ENCODE measurements at regions not wholly inside any gene's neighbourhood (a gene's known extent, or its start where the extent isn't known, plus 50 kb on each side); places are given as distances from the start of the nearest gene placed in this dataset.

DNA sequence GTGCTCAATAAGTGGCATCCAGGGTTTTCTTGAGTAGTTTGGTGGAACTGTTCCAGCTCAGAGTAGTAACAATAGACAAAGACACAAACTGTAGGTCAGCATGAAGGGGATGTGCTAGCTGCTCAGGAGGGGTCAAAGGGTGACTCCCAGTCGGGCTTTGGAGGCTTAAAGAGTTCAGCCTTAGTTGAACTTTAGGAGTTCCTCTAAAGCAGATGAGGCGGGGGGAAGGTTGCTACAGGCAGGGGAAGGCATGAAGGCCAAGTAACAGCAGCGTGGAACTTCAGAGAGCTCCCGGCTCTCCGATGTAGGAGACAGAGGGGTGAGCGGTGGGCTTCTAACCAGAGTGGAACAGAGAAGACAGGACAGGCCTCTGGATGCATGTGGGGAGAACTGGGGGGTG is 115.5 kb upstream of the CD93 start:
- DNase-seq: no peak

DNA sequence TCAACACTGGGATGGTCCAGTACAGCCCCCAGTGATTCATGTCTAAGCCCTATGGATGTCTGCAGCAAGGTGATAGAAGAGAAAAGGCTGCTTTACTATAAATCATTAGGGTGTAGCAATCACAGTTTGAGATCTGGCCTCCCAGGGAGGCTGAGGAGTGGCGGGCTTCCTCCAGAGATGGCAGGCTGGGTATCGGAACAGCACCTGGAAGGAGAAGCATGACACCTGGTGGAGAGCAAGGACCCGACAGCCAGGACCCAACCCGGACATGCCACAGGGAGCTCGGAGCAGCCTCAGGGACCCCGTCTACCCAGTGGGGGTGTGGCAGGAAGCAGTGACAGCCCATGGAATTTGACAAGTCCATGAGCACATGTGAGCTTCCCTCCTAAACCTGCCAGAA is 114.8 kb upstream of the CD93 start:
- DNase-seq: peak; percentile 48

DNA sequence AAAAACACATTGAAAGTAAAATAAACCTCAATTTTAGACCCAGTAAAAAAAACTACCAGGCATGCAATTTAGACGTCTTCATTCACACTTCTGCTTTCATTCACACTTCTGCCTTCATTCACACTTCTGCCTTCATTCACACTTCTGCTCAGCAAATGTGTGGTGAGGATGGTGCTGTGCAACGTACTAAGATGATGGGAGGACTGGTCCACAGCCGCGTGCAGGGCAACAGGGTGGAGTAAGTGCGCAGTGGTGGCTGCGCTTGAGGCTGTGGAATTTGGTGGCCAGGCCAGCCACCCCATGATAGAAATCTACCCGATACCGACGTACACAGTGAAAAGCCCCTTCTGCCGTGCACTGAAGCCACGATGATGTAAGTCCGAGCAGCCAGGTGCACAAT is 114.3 kb upstream of the CD93 start:
- no peak for DNase-seq

DNA sequence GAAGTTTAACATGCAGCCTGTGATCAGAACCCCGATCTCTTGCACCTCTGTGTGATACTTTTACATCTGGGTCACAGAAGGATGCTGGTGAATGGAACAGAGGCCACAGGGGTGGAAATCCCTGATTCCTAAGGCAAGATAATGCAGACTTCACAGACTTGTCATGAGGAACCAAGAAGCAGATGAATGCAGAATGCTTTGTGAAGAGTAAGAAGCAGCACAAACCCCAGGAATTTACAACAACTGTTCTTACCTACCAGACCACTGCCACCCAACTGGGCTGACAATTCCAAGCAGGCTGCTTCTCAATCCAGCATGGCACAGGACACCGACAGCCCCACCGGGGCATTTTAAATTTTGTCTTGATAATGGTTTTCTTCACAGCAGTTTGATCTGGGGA is 113.2 kb upstream of the CD93 start:
- DNase-seq: no peak

DNA sequence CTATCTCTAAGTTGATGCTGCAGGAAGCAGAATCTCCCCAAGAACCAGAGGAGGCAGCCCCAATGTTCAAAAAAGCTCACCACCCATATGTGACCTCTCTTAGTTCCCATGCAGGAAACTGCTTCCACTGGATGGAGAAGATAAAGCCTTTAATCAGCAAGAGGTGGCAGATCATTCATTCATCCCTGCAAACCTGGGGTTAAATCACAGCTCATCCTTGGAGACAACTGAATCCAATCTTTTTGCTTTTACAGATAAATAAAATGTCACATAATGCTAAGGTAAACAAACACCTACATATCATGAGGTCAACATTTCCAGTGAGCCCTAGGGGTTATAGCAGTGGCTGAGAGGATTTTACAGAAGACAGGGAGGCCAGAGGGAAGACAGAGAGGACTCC is 112.7 kb upstream of the CD93 start:
- DNase-seq: no peak

DNA sequence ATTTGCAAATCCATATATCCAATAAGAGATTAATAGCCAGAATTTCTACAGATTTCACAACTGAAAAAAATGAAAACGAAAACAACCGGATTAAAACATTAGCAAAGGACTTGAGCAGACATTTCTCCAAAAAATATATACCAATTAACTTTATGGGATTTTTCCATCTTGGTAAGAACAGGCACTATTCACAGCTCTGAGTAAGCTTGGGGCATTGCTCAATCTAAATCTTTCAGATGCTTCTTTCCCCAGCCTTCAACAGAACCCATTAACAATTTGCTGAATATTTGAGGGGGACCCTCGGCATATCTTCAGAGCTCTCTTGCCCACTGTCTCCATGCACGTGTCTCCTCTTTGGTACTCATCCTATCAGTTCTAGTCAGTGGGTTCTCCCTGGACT is 111.7 kb upstream of the CD93 start:
- no peak for DNase-seq

DNA sequence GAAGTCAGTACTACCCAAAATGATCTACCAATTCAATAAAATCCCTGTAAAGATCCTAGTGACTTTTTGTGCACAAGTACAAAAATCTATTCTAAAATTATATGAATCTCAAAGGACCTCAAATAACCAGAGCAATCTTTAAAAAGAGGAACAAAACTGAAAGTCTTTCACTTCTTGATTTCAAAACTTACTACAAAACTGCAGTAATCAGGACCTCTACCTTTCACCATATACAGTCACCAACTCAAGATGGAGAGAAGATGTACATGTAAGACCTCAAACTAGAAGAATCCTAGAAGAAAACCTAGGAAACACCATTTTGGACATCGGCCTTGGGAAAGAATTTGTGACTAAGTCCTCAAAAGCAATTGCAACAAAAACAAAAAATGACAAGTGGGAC is 109.5 kb upstream of the CD93 start:
- peak; percentile 25 for DNase-seq

DNA sequence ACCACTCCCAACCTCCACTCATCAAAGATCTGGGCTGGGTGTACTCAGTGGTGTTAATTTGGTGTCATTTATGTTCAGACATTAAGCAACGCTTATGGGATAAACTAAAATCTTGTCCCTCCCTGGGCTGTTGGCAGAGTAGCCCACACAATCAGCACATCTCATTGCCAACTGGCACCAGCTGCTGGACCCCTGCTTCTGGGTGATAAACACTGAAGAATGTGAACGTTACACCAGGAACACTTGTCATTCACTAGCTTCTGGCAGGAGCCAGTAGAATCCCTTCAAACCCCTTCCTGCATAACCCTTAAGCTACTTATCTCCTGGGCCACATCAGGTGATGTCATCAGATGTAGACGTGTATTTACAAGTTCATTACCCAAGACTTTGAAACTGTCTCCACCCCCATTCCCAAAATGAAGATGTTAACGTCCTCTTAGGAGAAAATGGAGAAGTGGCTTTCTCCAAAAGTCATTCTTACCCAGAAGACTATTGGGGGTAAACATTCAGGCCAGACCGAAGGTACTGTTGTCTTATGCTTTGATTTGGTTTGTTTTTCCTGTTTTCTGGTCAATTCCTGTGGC is 107.8 kb upstream of the CD93 start:
- DNase-seq: peak; percentile 71

DNA sequence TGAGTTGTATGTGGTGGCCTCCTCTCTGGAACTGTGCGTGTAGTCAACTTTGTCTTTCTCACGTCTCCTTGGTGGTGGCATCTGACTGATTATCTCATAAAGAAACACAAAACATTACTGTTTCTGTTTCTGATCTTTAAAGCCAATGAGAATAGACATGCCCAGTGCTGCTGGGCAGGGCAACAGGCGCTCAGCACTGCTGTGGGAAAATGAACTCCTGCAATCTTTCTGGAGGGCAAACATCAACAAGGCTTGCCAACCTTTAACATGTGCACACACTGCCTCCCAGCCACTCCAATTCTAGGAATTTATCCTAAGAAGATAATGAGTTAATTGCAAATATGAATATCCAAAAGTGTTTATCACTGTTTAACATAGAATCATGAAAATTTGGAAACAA is 106.3 kb upstream of the CD93 start:
- DNase-seq: no peak

DNA sequence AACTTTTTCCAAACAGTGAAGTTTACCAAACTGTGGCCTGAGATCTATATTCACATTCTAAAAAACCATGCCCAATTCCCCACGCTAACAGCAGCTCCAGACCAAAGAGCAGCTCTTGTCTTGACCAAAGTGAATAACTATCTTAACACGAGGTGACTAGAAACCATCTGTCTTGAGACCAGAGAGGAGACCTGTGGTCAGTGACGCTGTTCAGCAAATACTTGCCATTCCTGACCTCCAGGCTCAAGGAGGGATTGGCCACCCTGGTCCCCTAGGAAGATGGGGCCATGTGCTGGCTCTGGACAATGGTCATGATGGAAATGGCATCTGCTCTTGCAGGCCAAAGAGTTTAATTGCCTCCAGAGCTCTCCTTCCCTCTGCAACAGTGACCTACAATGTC is 104.4 kb upstream of the CD93 start:
- DNase-seq: no peak

DNA sequence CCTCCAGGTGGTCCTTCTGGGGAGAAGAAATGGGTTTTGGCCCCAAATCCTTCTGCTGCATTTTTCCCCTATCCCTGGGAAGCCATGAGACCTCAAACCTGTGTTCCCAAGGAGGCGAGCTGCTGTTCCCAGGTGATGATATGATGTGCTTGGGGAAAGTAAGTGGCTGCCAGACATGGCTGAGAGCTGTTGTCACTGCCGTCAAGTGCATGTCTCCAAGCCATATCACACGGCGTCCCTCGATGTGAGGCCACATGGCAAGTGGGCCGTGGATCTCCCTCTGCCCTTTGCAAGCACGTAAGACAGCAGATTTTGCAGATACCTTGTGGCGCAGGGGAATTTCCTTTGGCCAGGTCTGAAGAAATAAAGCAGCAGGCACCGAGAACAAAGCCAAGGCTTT is 103.7 kb upstream of the CD93 start:
- DNase-seq: no peak

DNA sequence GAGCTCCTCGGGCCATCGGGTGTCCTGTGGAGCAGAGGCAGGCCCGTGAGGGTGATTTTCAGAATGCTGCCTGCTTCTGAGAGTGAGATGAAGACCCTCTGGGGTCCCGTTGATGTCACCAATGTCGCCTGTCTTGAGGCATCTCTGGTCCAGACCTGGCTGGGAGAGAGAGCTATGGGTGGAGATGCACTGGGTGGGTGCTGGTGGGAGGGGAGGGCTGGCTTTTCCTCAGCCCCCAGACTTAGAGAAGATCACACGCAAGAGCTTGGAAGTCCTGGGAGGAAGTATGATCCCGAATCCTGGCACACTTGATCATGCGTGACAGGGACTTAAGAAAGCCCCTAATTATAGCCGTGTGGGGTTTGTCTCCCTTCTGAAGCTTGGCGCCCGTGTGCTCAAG is 103.2 kb upstream of the CD93 start:
- no peak for DNase-seq

DNA sequence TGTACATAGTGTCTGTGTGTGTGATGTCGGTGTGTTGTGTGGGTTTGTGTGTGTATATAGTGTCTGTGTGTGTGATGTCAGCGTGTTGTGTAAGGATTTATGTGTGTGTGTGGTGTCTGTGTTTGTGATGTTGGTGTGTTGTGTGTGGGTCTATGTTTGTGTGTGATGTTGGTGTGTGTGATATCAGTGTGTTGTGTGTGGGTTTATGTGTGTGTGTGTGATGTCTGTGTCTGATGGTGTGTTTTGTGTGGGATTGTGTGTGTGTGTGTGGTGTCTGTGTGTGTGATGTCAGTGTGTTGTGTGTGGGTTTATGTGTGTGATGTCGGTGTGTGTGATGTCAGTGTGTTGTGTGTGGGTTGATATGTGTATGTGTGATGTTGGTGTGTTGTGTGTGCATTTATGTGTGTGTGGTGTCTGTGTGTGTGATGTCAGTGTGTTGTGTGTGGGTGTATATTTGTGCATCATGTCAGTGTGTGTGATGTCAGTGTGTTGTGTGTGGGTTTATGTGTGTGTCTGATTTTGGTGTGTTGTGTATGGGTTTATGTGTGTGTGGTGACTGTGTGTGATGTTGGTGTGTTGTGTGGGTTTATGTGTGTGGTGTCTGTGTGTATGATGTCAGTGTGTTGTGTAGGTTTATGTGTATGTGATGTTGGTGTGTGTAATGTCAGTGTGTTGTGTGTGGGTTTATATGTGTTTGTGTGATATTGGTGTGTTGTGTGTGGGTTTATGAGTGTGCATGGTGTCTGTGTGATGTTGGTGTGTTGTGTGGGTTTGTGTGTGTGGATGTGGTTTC is 102.4 kb upstream of the CD93 start:
- no peak for DNase-seq

DNA sequence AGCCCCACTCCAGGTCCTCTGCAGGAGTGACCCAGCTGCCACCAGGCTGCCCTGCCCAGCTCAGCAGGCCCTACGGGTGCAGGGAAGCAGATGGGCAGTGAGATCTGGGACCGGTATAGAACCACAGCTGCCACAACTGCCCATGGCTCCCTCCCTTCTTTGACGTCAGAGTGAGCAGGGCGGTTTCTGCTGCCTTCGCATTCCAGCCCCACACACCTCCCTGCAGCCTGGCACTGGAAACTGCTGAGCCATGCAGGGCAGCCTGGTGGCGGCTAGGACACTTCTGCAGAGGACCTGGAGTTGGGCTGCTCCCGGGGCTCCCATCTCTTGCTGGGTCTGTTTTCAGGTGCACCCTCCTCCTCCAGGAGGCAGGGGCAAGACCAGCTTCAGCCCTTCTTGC is 101.6 kb upstream of the CD93 start:
- peak; percentile 59 for DNase-seq

DNA sequence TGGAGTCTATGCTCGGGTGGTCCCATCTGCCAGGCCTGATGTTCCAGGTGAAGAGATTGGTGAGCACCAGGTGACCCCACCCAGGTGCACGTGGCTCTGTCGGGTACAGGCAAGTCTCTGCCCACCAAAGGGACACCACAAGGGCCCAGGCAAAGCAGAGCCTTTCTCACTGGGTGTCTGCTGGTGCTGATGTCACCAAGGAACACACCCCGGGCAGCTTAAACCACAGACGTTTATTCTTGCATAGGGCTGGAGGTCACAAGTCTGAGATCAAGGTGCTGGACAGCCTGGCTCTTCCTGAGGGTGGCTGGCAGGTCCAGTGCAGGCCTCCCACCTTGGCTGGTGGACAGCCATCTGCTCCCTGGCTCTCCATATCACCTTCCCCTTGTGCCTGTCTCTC is 100.7 kb upstream of the CD93 start:
- DNase-seq: no peak

DNA sequence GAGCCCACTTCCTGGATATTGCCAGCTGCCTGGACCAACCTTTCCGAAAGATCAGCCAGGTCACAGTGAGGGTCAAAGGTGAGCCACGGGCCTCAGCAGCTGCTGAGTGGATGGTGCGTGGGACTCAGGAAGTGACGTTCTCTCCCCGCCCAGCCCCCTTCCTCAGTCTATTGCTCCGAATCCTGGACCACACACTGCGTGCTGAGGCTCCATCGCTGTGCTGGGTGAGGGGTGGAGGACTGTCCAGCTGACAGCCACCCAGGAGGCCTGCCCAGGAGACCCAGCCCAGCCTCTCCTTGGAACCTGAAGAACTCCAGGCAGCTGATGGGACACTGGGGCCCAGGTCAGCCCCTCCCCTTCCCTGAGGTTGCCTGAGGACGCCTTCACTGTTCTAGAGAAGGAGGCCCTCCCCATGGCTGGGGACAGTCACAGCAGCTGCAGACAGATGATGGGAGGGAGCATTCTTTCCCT is 94.4 kb upstream of the CD93 start:
- DNase-seq: no peak

DNA sequence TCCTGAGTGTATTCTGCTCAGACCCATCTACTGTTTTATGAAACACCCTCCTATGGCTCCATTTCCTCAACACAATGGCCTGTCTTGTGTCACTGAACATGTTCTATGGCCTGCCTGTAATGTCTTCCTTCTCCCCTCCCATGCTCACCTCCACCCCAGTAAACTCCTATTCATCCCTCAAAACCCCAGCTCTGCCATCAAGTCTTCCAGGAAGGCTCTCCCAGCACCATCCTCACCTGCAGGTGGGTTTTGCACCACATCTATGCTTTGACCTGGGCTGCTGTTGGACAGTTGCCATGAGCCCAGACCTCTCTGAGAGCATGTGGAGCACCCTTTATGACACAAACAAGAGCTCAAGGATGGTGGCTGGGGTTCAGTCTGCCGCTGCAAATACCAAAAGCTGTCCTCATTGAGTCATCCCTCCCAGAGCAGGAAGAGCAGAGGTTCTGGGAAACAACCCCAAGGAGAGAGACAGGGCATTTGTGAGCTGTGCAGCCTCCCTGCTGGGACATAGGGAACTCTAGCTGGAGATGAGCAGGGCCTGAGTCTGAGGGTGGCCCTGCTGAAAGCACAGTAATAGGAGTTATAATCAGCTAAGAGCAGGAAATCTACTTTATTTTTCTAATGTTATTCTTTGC is 93.8 kb upstream of the CD93 start:
- no peak for DNase-seq

DNA sequence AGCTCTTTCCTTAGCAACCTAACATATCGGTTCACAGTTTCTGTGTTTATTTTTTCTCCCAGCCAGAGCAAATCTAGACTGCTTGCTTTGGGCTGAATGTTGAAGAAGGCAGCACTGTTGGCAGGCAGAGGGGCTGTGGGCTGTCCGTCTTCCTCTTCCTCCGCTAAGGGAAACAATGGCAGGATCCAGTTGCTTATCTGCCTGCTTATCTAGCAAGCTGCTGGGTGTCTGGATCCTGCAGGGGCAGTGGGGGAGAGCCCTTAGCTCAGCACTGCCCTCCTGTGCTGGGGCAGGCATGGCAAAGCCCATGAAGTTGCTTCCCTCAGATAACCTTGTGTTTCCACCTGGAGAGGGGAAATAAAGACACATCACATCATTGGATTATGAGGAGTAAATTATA is 92.7 kb upstream of the CD93 start:
- peak; percentile 64 for DNase-seq

DNA sequence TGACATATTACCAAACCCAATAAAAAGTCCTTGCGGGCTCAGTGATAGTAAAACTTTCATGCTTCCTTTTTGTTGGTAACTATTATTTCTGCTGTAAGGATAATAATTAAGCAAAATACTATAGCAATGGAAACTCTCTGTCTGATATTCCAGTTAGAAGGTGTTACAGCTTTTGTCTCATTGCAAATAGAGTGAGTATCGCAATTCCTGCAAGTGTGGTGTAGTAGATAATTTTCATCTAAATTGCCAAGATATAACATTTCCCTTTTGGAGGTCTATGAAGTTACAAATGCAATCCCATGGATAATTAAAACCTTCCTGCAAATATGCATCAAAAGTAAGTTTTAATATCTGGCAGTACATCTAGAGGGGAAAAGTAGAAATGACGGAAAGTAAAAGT is 88.7 kb upstream of the CD93 start:
- no peak for DNase-seq

DNA sequence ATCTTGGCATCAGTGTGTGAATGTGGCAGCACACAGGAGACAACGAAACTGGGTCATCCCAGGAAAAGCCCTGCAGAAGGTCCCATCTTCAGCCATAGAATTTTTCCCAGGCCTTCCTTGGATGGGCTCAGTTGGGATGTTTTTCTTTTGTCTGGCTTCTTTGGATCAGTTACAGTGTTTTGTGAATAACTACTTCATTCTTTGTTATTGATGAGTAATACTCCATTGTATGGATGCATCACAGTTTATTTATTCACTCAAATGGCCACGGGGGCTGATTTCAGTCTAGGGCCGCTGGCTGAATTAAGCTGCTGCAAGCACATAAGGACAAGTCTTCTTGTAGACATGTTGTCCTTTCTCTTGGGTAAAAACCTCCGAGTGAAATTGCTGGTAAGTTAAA is 81.3 kb upstream of the CD93 start:
- no peak for DNase-seq

DNA sequence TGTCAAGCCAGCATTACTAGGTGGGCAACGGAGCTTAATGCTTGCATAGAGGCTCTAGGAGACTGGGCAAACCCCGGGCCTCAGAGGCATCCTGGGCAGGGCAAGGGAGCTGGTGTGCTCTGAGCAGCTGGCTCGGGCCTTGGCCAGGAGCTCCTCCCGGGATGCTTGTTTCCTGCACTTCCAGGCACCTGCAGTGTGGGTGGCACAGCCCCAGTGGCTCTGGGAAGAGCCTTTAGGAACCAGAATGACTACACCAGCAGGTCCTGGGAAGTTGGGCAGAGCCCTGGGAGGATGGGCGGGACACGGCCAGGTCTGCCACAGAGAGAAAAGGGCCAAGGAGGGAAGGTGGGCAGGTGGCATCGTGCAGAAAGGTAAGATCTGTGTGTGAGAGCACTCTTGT is 80.4 kb upstream of the CD93 start:
- DNase-seq: no peak

DNA sequence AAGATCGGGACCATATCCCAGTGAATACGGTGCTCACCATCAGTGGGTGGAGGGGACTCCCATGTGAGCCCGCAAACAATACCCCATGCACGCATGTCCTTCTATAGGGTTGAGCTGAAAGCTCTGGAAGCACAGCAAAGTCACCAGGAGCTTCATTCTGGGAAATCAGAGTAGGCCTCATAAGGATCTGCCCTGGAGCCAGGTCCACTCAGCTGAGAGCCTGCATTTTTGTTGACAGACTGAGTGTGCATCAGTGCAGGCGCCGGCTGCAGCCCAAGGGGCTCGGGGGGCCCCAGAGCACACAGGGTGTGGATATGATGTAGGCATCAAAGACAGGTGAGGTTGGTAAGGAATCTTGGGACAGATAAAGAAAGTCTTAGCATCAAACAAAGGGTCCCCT is 79.8 kb upstream of the CD93 start:
- no peak for DNase-seq

DNA sequence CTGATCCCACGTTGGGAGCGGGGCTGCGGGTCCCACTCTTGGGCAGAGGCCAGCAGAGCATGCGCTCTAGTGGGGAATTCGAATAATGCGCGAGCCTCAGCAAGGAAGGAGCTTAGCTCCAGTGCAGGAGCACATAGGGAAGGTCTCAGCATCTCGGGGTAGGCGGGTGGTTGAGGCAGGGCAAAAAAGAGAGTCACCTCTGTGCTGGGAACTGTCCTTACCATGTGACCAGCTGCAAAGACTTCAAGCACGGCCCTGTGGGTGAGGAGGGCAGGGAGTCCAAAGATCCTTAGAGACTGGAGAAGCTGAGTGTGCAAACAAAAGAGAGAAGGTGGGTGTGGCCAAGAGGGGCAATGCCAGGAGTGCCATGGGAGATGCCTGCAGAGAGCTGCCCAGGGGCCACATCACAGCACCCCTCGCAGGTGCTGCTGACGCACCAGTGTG is 79.2 kb upstream of the CD93 start:
- DNase-seq: no peak

DNA sequence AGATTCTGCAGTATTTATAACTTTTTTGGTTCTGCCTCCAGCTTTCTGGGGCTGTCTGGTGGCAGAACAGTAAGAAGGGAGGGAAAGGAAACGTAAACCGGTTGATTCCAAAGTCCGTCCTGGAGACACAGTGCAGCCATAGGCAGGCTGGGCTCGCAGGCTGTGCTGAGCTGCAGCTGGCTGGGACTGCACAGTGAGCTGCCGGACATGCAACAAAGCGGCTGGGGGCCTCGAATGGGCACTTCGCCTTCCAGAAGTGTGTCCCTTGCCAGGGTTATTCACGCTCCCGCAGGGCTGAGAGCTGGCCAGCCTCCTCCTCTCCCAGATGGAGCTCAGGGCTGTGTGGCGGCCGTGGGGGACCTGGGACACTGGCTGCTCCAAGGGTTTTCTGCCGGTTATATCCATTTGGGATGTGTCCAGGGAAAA is 78.1 kb upstream of the CD93 start:
- DNase-seq: no peak
